D341Med (cell line): ENCODE measurements at regions not wholly inside any gene's neighbourhood (a gene's known extent, or its start where the extent isn't known, plus 50 kb on each side); places are given as distances from the start of the nearest gene placed in this dataset.
A peak's percentile ranks its signal among the peaks of the same experiment; 100 is the strongest.
"Not testable (repeated sequence)": the region's sequence is repeated elsewhere in the genome, so short reads cannot be mapped to it uniquely, and the experiment has no call there.

Experiments
- DNase-seq: peaks from one replicate; pipeline ENCODE4 v3.0.0; 2012; ENCODE audit warnings: low spot score

GRCh38 chr3:137116619-137117018, 158.8 kb downstream of the IL20RB start:
- no peak for DNase-seq

- peak; percentile 68 for DNase-seq
Measured at GRCh38 chr3:137121704-137122314, 164.0 kb downstream of the IL20RB start.

- DNase-seq, result no peak
Measured at GRCh38 chr3:137131081-137131480, 173.3 kb downstream of the IL20RB start.

- DNase-seq, result no peak
Measured at GRCh38 chr3:137134431-137134830, 176.6 kb downstream of the IL20RB start.

GRCh38 chr3:137148406-137148805, 190.6 kb downstream of the IL20RB start:
- no peak for DNase-seq

- DNase-seq, result no peak
Measured at GRCh38 chr3:137148917-137149316, 191.1 kb downstream of the IL20RB start.

- DNase-seq, result no peak
Measured at GRCh38 chr3:137150825-137151224, 193.0 kb downstream of the IL20RB start.

- DNase-seq, result not testable (repeated sequence)
Measured at GRCh38 chr3:137153046-137153445, 195.3 kb downstream of the IL20RB start.

GRCh38 chr3:137163241-137163871, 205.6 kb downstream of the IL20RB start:
- DNase-seq, result no peak

GRCh38 chr3:137163958-137164357, 206.2 kb downstream of the IL20RB start:
- DNase-seq, result no peak

GRCh38 chr3:137165117-137165806, 207.5 kb downstream of the IL20RB start:
- DNase-seq, result no peak

GRCh38 chr3:137171834-137172603, 214.2 kb downstream of the IL20RB start:
- no peak for DNase-seq

GRCh38 chr3:137172728-137173127, 214.9 kb downstream of the IL20RB start:
- DNase-seq, result no peak

GRCh38 chr3:137174514-137174913, 216.7 kb downstream of the IL20RB start:
- no peak for DNase-seq

- no peak for DNase-seq
Measured at GRCh38 chr3:137180220-137180619, 222.4 kb downstream of the IL20RB start.

GRCh38 chr3:137191133-137191923, 233.5 kb downstream of the IL20RB start:
- DNase-seq, result no peak

GRCh38 chr3:137191951-137192350, 234.2 kb downstream of the IL20RB start:
- no peak for DNase-seq

- no peak for DNase-seq
Measured at GRCh38 chr3:137194301-137194700, 236.5 kb downstream of the IL20RB start.

- not testable (repeated sequence) for DNase-seq
Measured at GRCh38 chr3:137198374-137198773, 240.6 kb downstream of the IL20RB start.

GRCh38 chr3:137199678-137200077, 241.9 kb downstream of the IL20RB start:
- DNase-seq, result no peak

GRCh38 chr3:137201066-137201465, 243.3 kb downstream of the IL20RB start:
- DNase-seq, result no peak

- DNase-seq, result no peak
Measured at GRCh38 chr3:137202941-137203340, 245.2 kb downstream of the IL20RB start.
